ENCODE measurements at regions not wholly inside any gene's neighbourhood (a gene's known extent, or its start where the extent isn't known, plus 50 kb on each side); places are given as distances from the start of the nearest gene placed in this dataset.

GRCh38 chr6:60991427-60992028 is 1294.5 kb downstream of the KHDRBS2 start:
- CTCF ChIA-PET = no interaction called here
- Histone ChIP-seq H3K36me3 (ENCODE audit: control insufficient read depth in 2 of 2, insufficient read depth in 1 of 2, low read length in 2 of 2) (no peaks in the 10 kb centered on the region), H3K4me3 (ENCODE audit: low read depth, low read length) (no peak overlapping the region), H3K4me1 (ENCODE audit: control insufficient read depth, insufficient read depth, low read length) (no peaks in the 10 kb centered on the region), H3K9me3 (ENCODE audit: control insufficient read depth, insufficient read depth, low read depth, low read length) (no peaks in the 10 kb centered on the region), H3K27ac (ENCODE audit: extremely low read depth, low read depth, low read length) (no peak overlapping the region)
- TF ChIP-seq GFI1B (tag by site-specific recombination; IDR thresholded peaks at IDR 0.05) (no peak), ZNF707 (tag by site-specific recombination; IDR thresholded peaks at IDR 0.05) (no peak), ELK4 (IDR thresholded peaks at IDR 0.05; ENCODE audit: borderline replicate concordance, low read depth, low read length) (no peak), ZNF274 (IDR thresholded peaks at IDR 0.05; ENCODE audit: low read length) (no peak), ZNF274 (tag by site-specific recombination; IDR thresholded peaks at IDR 0.05; ENCODE audit: borderline replicate concordance) (no peak), ZNF121 (tag by site-specific recombination; IDR thresholded peaks at IDR 0.05) (no peak), YY2 (tag by site-specific recombination; IDR thresholded peaks at IDR 0.05) (no peak), OSR2 (tag by site-specific recombination; IDR thresholded peaks at IDR 0.05) (no peak), ZBTB10 (tag by site-specific recombination; IDR thresholded peaks at IDR 0.05) (no peak), ZSCAN18 (tag by site-specific recombination; IDR thresholded peaks at IDR 0.05) (no peak)
- POLR2A ChIA-PET = no interaction called here

GRCh38 chr6:60952500-60952899 is 1333.5 kb downstream of the KHDRBS2 start:
- Histone ChIP-seq H3K9me3 (ENCODE audit: control insufficient read depth, insufficient read depth, low read depth, low read length) (no peaks in the 10 kb centered on the region), H3K27ac (ENCODE audit: extremely low read depth, low read depth, low read length) (no peak overlapping the region), H3K4me1 (ENCODE audit: control insufficient read depth, insufficient read depth, low read length) (no peaks in the 10 kb centered on the region), H3K4me3 (ENCODE audit: low read depth, low read length) (no peak overlapping the region), H3K36me3 (ENCODE audit: control insufficient read depth in 2 of 2, insufficient read depth in 1 of 2, low read length in 2 of 2) (no peaks in the 10 kb centered on the region)
- ChIA-PET POLR2A (no interaction called here), CTCF (no interaction called here)
- TF ChIP-seq ZNF350 (tag by site-specific recombination; IDR thresholded peaks at IDR 0.05) (no peak), ZNF555 (tag by site-specific recombination; conservative IDR thresholded peaks at IDR 0.05) (no peak), ZNF2 (tag by site-specific recombination; IDR thresholded peaks at IDR 0.05) (no peak), HIC1 (tag by site-specific recombination; IDR thresholded peaks at IDR 0.05) (no peak), ZNF707 (tag by site-specific recombination; IDR thresholded peaks at IDR 0.05) (no peak), ZNF155 (tag by site-specific recombination; IDR thresholded peaks at IDR 0.05) (no peak), KLF17 (tag by site-specific recombination; IDR thresholded peaks at IDR 0.05) (no peak), ZNF157 (tag by site-specific recombination; IDR thresholded peaks at IDR 0.05) (no peak), ZNF692 (tag by site-specific recombination; IDR thresholded peaks at IDR 0.05) (no peak), ZSCAN4 (tag by site-specific recombination; IDR thresholded peaks at IDR 0.05) (no peak), ZNF223 (tag by site-specific recombination; IDR thresholded peaks at IDR 0.05) (no peak), ZNF169 (tag by site-specific recombination; IDR thresholded peaks at IDR 0.05) (no peak), ZNF175 (tag by site-specific recombination; IDR thresholded peaks at IDR 0.05) (no peak)

Data from HEK293 (cell line).